ENCODE measurements at regions not wholly inside any gene's neighbourhood (a gene's known extent, or its start where the extent isn't known, plus 50 kb on each side); places are given as distances from the start of the nearest gene placed in this dataset.

DNA sequence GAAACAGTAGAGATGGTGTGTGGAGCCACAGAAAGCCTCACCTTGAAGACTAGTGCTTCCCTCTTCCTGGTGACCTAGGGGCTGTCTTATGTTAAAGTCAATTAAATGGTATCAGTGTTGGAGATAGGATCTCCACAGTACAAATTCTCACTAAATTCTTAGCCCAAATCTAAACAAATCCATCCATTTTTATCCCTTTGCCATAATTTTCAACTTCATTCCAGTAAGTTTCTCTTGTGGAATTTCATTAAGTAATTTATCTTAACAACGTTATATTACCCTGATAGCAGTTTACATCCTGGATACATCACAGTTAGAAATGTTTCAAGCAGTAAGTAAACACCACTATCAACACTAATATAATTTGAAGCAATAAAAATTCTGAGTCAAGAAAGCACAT lies 989.4 kb upstream of the NXPH2 start:
- Histone ChIP-seq H3K9me3 (ENCODE audit: control insufficient read depth, insufficient read depth, low read depth, low read length) (no peaks in the 10 kb centered on the region), H3K36me3 (ENCODE audit: control insufficient read depth in 2 of 2, insufficient read depth in 1 of 2, low read length in 2 of 2) (no peaks in the 10 kb centered on the region), H3K4me3 (ENCODE audit: low read depth, low read length) (no peak overlapping the region), H3K27ac (ENCODE audit: extremely low read depth, low read depth, low read length) (no peak overlapping the region), H3K4me1 (ENCODE audit: control insufficient read depth, insufficient read depth, low read length) (no peaks in the 10 kb centered on the region)
- POLR2A ChIA-PET: interaction anchor here (0.7 kb wide), 1 partner anchor 26 kb away, joined by 4 read pairs; no protein-coding TSS in a partner anchor
- no peak for TF ChIP-seq ZSCAN23 (tag by site-specific recombination; IDR thresholded peaks at IDR 0.05)
- TF ChIP-seq ZFHX2 (tag by site-specific recombination; conservative IDR thresholded peaks at IDR 0.05): no peak
- TF ChIP-seq ZNF175 (tag by site-specific recombination; IDR thresholded peaks at IDR 0.05): no peak
- TF ChIP-seq RBAK (tag by site-specific recombination; IDR thresholded peaks at IDR 0.05): no peak
- no peak for TF ChIP-seq ZBTB17 (tag by site-specific recombination; IDR thresholded peaks at IDR 0.05)
- TF ChIP-seq, protein P1, sequence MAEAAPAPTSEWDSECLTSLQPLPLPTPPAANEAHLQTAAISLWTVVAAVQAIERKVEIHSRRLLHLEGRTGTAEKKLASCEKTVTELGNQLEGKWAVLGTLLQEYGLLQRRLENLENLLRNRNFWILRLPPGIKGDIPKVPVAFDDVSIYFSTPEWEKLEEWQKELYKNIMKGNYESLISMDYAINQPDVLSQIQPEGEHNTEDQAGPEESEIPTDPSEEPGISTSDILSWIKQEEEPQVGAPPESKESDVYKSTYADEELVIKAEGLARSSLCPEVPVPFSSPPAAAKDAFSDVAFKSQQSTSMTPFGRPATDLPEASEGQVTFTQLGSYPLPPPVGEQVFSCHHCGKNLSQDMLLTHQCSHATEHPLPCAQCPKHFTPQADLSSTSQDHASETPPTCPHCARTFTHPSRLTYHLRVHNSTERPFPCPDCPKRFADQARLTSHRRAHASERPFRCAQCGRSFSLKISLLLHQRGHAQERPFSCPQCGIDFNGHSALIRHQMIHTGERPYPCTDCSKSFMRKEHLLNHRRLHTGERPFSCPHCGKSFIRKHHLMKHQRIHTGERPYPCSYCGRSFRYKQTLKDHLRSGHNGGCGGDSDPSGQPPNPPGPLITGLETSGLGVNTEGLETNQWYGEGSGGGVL (tag by site-specific recombination; IDR thresholded peaks at IDR 0.05): no peak
- TF ChIP-seq, protein P2, sequence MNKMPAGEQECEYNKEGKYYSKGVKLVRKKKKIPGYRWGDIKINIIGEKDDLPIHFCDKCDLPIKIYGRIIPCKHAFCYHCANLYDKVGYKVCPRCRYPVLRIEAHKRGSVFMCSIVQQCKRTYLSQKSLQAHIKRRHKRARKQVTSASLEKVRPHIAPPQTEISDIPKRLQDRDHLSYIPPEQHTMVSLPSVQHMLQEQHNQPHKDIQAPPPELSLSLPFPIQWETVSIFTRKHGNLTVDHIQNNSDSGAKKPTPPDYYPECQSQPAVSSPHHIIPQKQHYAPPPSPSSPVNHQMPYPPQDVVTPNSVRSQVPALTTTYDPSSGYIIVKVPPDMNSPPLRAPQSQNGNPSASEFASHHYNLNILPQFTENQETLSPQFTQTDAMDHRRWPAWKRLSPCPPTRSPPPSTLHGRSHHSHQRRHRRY (tag by site-specific recombination; IDR thresholded peaks at IDR 0.05): no peak
- no peak for TF ChIP-seq ZNF76 (tag by site-specific recombination; IDR thresholded peaks at IDR 0.05; ENCODE audit: borderline replicate concordance, low read depth)
- TF ChIP-seq PRDM1 (tag by site-specific recombination; IDR thresholded peaks at IDR 0.05): no peak
- TF ChIP-seq ZNF654 (tag by site-specific recombination; IDR thresholded peaks at IDR 0.05; ENCODE audit: low read depth): no peak
- no peak for TF ChIP-seq ZNF354C (tag by site-specific recombination; IDR thresholded peaks at IDR 0.05; ENCODE audit: borderline replicate concordance, low read depth)
- TF ChIP-seq, protein P3, sequence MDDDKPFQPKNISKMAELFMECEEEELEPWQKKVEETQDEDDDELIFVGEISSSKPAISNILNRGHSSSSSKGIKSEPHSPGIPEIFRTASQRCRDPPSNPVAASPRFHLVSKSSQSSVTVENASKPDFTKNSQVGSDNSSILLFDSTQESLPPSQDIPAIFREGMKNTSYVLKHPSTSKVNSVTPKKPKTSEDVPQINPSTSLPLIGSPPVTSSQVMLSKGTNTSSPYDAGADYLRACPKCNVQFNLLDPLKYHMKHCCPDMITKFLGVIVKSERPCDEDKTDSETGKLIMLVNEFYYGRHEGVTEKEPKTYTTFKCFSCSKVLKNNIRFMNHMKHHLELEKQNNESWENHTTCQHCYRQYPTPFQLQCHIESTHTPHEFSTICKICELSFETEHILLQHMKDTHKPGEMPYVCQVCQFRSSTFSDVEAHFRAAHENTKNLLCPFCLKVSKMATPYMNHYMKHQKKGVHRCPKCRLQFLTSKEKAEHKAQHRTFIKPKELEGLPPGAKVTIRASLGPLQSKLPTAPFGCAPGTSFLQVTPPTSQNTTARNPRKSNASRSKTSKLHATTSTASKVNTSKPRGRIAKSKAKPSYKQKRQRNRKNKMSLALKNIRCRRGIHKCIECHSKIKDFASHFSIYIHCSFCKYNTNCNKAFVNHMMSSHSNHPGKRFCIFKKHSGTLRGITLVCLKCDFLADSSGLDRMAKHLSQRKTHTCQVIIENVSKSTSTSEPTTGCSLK (tag by site-specific recombination; IDR thresholded peaks at IDR 0.05): no peak
- TF ChIP-seq ZNF548 (tag by site-specific recombination; IDR thresholded peaks at IDR 0.05): no peak
- TF ChIP-seq MZF1 (tag by site-specific recombination; IDR thresholded peaks at IDR 0.05; ENCODE audit: borderline replicate concordance): no peak
- TF ChIP-seq, protein P4, sequence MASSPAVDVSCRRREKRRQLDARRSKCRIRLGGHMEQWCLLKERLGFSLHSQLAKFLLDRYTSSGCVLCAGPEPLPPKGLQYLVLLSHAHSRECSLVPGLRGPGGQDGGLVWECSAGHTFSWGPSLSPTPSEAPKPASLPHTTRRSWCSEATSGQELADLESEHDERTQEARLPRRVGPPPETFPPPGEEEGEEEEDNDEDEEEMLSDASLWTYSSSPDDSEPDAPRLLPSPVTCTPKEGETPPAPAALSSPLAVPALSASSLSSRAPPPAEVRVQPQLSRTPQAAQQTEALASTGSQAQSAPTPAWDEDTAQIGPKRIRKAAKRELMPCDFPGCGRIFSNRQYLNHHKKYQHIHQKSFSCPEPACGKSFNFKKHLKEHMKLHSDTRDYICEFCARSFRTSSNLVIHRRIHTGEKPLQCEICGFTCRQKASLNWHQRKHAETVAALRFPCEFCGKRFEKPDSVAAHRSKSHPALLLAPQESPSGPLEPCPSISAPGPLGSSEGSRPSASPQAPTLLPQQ (tag by site-specific recombination; IDR thresholded peaks at IDR 0.05): no peak
- TF ChIP-seq ZNF629 (tag by site-specific recombination; IDR thresholded peaks at IDR 0.05): no peak
- no peak for TF ChIP-seq ZNF391 (tag by site-specific recombination; IDR thresholded peaks at IDR 0.05; ENCODE audit: borderline replicate concordance, low read depth)
- TF ChIP-seq ZNF10 (tag by site-specific recombination; IDR thresholded peaks at IDR 0.05): no peak
- TF ChIP-seq, protein P5, sequence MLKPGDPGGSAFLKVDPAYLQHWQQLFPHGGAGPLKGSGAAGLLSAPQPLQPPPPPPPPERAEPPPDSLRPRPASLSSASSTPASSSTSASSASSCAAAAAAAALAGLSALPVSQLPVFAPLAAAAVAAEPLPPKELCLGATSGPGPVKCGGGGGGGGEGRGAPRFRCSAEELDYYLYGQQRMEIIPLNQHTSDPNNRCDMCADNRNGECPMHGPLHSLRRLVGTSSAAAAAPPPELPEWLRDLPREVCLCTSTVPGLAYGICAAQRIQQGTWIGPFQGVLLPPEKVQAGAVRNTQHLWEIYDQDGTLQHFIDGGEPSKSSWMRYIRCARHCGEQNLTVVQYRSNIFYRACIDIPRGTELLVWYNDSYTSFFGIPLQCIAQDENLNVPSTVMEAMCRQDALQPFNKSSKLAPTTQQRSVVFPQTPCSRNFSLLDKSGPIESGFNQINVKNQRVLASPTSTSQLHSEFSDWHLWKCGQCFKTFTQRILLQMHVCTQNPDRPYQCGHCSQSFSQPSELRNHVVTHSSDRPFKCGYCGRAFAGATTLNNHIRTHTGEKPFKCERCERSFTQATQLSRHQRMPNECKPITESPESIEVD (tag by site-specific recombination; IDR thresholded peaks at IDR 0.05): no peak
- TF ChIP-seq GLIS2 (tag by site-specific recombination; IDR thresholded peaks at IDR 0.05): no peak
- CTCF ChIA-PET: no interaction called here
